GM23338 (cell line): ENCODE measurements at regions not wholly inside any gene's neighbourhood (a gene's known extent, or its start where the extent isn't known, plus 50 kb on each side); places are given as distances from the start of the nearest gene placed in this dataset.
"Not testable (repeated sequence)": the region's sequence is repeated elsewhere in the genome, so short reads cannot be mapped to it uniquely, and the experiment has no call there.

Experiments used
- ATAC-seq: fragments of 200-7000 bp; cut with Tn5 transposase; 3 replicates; pipeline ENCODE4 v1.9.1; 2020
- DNase-seq: peaks from one replicate; pipeline ENCODE4 v3.0.0-alpha.2; 2015; ENCODE audit warnings: low spot score
- H2AFZ ChIP-seq: fragments of 200-600 bp; sonication (generic); 2 replicates; pipeline ENCODE4 v1.8.0; 2016; ENCODE audit warnings: antibody characterized with exemption, mild to moderate bottlenecking, moderate library complexity
- H3F3A ChIP-seq: fragments of 200-600 bp; sonication (generic); replicated peaks from 2 replicates; pipeline ENCODE4 v1.8.0; 2017; ENCODE audit warnings: antibody characterized with exemption, mixed run types, low read depth
- H3K27ac ChIP-seq: fragments of 200-600 bp; sonication (generic); 2 replicates; pipeline ENCODE4 v1.6.1; 2016; ENCODE audit warnings: low read depth
- H3K27me3 ChIP-seq: fragments of 200-600 bp; sonication (generic); 2 replicates; pipeline ENCODE4 v1.8.0; 2016; ENCODE audit warnings: mild to moderate bottlenecking, mixed run types, moderate library complexity; ENCODE audit not compliant: insufficient read depth
- H3K36me3 ChIP-seq: fragments of 200-600 bp; sonication (generic); 2 replicates; pipeline ENCODE4 v1.8.0; 2016; ENCODE audit warnings: mild to moderate bottlenecking; ENCODE audit not compliant: insufficient read depth
- H3K4me1 ChIP-seq: fragments of 200-600 bp; sonication (generic); 2 replicates; pipeline ENCODE4 v1.8.0; 2016; ENCODE audit warnings: mild to moderate bottlenecking, moderate library complexity; ENCODE audit not compliant: insufficient read depth
- H3K4me2 ChIP-seq: fragments of 200-600 bp; sonication (generic); 2 replicates; pipeline ENCODE4 v1.7.1; 2017; ENCODE audit warnings: mixed run types
- H3K4me3 ChIP-seq: fragments of 200-600 bp; sonication (generic); 2 replicates; pipeline ENCODE4 v1.6.1; 2016; ENCODE audit warnings: mixed run types
- H3K79me2 ChIP-seq: fragments of 200-600 bp; sonication (generic); replicated peaks from 2 replicates; pipeline ENCODE4 v1.8.0; 2017; ENCODE audit warnings: mild to moderate bottlenecking; ENCODE audit not compliant: insufficient read depth
- H3K9me2 ChIP-seq: fragments of 200-600 bp; sonication (generic); 2 replicates; pipeline ENCODE4 v1.8.0; 2017; ENCODE audit not compliant: insufficient read depth
- H4K20me1 ChIP-seq: fragments of 200-600 bp; sonication (generic); replicated peaks from 2 replicates; pipeline ENCODE4 v1.8.0; 2017; ENCODE audit warnings: mild to moderate bottlenecking; ENCODE audit not compliant: insufficient read depth
- H3K27ac Mint-ChIP-seq: 2 replicates; pipeline ENCODE4 v1.8.0; 2020; ENCODE audit warnings: inconsistent platforms, mild to moderate bottlenecking, moderate library complexity, mixed read lengths
- H3K27me3 Mint-ChIP-seq: 3 replicates; pipeline ENCODE4 v1.8.0; 2022; ENCODE audit warnings: low read depth, mild to moderate bottlenecking, moderate library complexity, mixed read lengths, inconsistent platforms; ENCODE audit not compliant: insufficient read depth, poor library complexity
- H3K36me3 Mint-ChIP-seq: 3 replicates; pipeline ENCODE4 v1.8.0; 2021; ENCODE audit warnings: low read depth, mild to moderate bottlenecking, inconsistent platforms, moderate library complexity, mixed read lengths
- H3K4me1 Mint-ChIP-seq: 3 replicates; pipeline ENCODE4 v1.8.0; 2020; ENCODE audit warnings: mild to moderate bottlenecking, inconsistent platforms, mixed read lengths
- H3K4me3 Mint-ChIP-seq: 3 replicates; pipeline ENCODE4 v1.8.0; 2021; ENCODE audit warnings: moderate library complexity, mild to moderate bottlenecking, inconsistent platforms, mixed read lengths
- H3K9me3 Mint-ChIP-seq: 3 replicates; pipeline ENCODE4 v1.8.0; 2020; ENCODE audit warnings: moderate library complexity, mild to moderate bottlenecking, inconsistent platforms, mixed read lengths
- CREB1 ChIP-seq: fragments of 250-450 bp; sonication (Bioruptor Pico); IDR thresholded peaks from 2 replicates; pipeline ENCODE4 v1.5.0; 2020; ENCODE audit warnings: low read depth, mild to moderate bottlenecking, moderate library complexity
- ETS1 ChIP-seq: IDR thresholded peaks from 2 replicates; pipeline ENCODE4 v1.6.1; 2016; ENCODE audit warnings: antibody characterized with exemption
- EZH2 ChIP-seq: fragments of 200-600 bp; sonication (generic); IDR thresholded peaks from one replicate; pipeline ENCODE4 v1.8.0; 2017; ENCODE audit warnings: antibody characterized with exemption, mild to moderate bottlenecking, low read depth; ENCODE audit not compliant: unreplicated experiment
- EZH2phosphoT487 ChIP-seq: fragments of 200-600 bp; sonication (generic); IDR thresholded peaks from one replicate; pipeline ENCODE4 v1.8.1; 2018; ENCODE audit warnings: antibody characterized with exemption; ENCODE audit not compliant: unreplicated experiment
- JUNB ChIP-seq: IDR thresholded peaks from one replicate; pipeline ENCODE4 v1.6.1; 2016; ENCODE audit warnings: antibody characterized with exemption; ENCODE audit not compliant: unreplicated experiment
- NANOG ChIP-seq: IDR thresholded peaks from 2 replicates; pipeline ENCODE4 v1.6.1; 2016; ENCODE audit warnings: antibody characterized with exemption, borderline replicate concordance
- POLR2AphosphoS5 ChIP-seq: IDR thresholded peaks from 2 replicates; pipeline ENCODE4 v1.6.1; 2016; ENCODE audit warnings: antibody characterized with exemption, low read depth
- REST ChIP-seq: IDR thresholded peaks from one replicate; pipeline ENCODE4 v1.6.1; 2018; ENCODE audit warnings: antibody characterized with exemption; ENCODE audit not compliant: unreplicated experiment
- STAT1 ChIP-seq: IDR thresholded peaks from one replicate; pipeline ENCODE4 v1.6.1; 2016; ENCODE audit warnings: antibody characterized with exemption; ENCODE audit not compliant: unreplicated experiment
- ZNF114 ChIP-seq: fragments of 250-450 bp; sonication (Bioruptor Pico); IDR thresholded peaks from 2 replicates; pipeline ENCODE4 v1.5.0; 2020; ENCODE audit warnings: mild to moderate bottlenecking, moderate library complexity
- TF ChIP-seq, protein P1 (sequence below): fragments of 250-450 bp; sonication (Bioruptor Pico); IDR thresholded peaks from 2 replicates; pipeline ENCODE4 v1.5.0; 2020; ENCODE audit warnings: mild to moderate bottlenecking, moderate library complexity

- not testable (repeated sequence) for H3K36me3 Mint-ChIP-seq, H4K20me1 ChIP-seq, H3K27me3 ChIP-seq, H3K4me2 ChIP-seq, H3K36me3 ChIP-seq, H3K9me2 ChIP-seq, H3K4me3 ChIP-seq, H3K4me3 Mint-ChIP-seq, ATAC-seq, H3K27ac Mint-ChIP-seq, DNase-seq, H3F3A ChIP-seq, H3K27ac ChIP-seq, H2AFZ ChIP-seq, H3K9me3 Mint-ChIP-seq, H3K79me2 ChIP-seq
- H3K27me3 Mint-ChIP-seq: peaks cover 16% of the 10 kb centered on the region
- peaks cover 14% of the 10 kb centered on the region for H3K4me1 ChIP-seq
- peaks cover 30% of the 10 kb centered on the region for H3K4me1 Mint-ChIP-seq
Observed at GRCh38 chr20:51123887-51124286, 101.0 kb upstream of the KCNG1 start.

DNA sequence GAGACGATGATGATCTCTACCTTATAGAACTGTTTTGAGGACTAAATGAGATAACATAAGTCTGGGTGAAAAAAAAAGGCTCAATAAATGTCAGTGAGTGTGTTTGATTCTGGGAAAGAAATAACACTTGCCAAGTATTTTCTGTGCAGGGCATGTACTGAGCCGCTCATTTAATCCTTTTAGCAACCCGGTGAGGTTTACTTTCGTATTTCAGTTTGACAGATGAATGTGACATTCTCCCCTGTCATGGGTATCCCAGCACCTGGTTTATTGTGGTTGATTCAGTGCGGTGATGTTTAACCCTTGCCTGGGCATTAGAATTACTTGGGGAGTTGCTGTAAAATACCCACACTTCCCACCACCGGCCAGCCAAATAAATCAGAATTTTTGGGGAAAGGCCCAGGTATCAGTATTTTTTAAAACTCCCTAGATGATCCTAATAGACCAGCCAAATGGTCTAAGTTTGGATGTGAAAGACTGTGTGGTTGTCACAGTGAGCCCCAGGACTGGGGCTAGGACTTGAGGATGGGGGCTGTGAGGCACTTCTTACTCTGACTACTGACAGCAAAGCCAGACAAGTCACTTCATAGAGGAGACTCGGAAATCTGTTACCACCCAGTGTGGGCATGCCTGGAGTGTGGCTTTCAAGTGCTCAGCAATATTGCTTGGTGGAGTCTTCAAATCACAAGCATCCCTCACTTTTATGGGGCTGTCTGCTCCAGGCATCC lies 100.2 kb upstream of the KCNG1 start:
- Mint-ChIP-seq H3K9me3 (no peaks in the 10 kb centered on the region), H3K4me1 (peaks cover 35% of the 10 kb centered on the region), H3K27me3 (peaks cover 19% of the 10 kb centered on the region), H3K36me3 (no peaks in the 10 kb centered on the region), H3K27ac (no peak overlapping the region), H3K4me3 (no peak overlapping the region)
- ATAC-seq (no peak), DNase-seq (no peak)
- Histone ChIP-seq H3K4me3 (no peak overlapping the region), H4K20me1 (no peaks in the 10 kb centered on the region), H3K79me2 (no peaks in the 10 kb centered on the region), H2AFZ (no peak overlapping the region), H3K27ac (no peak overlapping the region), H3K4me1 (peaks cover 14% of the 10 kb centered on the region), H3F3A (no peaks in the 10 kb centered on the region), H3K36me3 (no peaks in the 10 kb centered on the region), H3K27me3 (no peaks in the 10 kb centered on the region), H3K4me2 (no peak overlapping the region), H3K9me2 (no peaks in the 10 kb centered on the region)
- TF ChIP-seq ZNF114 (no peak), NANOG (no peak), STAT1 (no peak), EZH2phosphoT487 (no peak), JUNB (no peak), REST (no peak), POLR2AphosphoS5 (no peak), ETS1 (no peak), EZH2 (no peak), CREB1 (CRISPR knock-in tag) (no peak)
- TF ChIP-seq, protein P1, sequence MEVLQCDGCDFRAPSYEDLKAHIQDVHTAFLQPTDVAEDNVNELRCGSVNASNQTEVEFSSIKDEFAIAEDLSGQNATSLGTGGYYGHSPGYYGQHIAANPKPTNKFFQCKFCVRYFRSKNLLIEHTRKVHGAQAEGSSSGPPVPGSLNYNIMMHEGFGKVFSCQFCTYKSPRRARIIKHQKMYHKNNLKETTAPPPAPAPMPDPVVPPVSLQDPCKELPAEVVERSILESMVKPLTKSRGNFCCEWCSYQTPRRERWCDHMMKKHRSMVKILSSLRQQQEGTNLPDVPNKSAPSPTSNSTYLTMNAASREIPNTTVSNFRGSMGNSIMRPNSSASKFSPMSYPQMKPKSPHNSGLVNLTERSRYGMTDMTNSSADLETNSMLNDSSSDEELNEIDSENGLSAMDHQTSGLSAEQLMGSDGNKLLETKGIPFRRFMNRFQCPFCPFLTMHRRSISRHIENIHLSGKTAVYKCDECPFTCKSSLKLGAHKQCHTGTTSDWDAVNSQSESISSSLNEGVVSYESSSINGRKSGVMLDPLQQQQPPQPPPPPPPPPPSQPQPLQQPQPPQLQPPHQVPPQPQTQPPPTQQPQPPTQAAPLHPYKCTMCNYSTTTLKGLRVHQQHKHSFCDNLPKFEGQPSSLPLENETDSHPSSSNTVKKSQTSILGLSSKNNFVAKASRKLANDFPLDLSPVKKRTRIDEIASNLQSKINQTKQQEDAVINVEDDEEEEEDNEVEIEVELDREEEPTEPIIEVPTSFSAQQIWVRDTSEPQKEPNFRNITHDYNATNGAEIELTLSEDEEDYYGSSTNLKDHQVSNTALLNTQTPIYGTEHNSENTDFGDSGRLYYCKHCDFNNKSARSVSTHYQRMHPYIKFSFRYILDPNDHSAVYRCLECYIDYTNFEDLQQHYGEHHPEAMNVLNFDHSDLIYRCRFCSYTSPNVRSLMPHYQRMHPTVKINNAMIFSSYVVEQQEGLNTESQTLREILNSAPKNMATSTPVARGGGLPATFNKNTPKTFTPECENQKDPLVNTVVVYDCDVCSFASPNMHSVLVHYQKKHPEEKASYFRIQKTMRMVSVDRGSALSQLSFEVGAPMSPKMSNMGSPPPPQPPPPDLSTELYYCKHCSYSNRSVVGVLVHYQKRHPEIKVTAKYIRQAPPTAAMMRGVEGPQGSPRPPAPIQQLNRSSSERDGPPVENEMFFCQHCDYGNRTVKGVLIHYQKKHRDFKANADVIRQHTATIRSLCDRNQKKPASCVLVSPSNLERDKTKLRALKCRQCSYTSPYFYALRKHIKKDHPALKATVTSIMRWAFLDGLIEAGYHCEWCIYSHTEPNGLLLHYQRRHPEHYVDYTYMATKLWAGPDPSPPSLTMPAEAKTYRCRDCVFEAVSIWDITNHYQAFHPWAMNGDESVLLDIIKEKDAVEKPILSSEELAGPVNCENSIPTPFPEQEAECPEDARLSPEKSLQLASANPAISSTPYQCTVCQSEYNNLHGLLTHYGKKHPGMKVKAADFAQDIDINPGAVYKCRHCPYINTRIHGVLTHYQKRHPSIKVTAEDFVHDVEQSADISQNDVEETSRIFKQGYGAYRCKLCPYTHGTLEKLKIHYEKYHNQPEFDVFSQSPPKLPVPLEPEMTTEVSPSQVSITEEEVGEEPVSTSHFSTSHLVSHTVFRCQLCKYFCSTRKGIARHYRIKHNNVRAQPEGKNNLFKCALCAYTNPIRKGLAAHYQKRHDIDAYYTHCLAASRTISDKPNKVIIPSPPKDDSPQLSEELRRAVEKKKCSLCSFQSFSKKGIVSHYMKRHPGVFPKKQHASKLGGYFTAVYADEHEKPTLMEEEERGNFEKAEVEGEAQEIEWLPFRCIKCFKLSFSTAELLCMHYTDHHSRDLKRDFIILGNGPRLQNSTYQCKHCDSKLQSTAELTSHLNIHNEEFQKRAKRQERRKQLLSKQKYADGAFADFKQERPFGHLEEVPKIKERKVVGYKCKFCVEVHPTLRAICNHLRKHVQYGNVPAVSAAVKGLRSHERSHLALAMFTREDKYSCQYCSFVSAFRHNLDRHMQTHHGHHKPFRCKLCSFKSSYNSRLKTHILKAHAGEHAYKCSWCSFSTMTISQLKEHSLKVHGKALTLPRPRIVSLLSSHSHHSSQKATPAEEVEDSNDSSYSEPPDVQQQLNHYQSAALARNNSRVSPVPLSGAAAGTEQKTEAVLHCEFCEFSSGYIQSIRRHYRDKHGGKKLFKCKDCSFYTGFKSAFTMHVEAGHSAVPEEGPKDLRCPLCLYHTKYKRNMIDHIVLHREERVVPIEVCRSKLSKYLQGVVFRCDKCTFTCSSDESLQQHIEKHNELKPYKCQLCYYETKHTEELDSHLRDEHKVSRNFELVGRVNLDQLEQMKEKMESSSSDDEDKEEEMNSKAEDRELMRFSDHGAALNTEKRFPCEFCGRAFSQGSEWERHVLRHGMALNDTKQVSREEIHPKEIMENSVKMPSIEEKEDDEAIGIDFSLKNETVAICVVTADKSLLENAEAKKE (CRISPR knock-in tag): no peak
